HepG2 (cell line): ENCODE measurements at regions not wholly inside any gene's neighbourhood (a gene's known extent, or its start where the extent isn't known, plus 50 kb on each side); places are given as distances from the start of the nearest gene placed in this dataset.

Experiments used
- CBX5 ChIP-seq: sonication (generic); formaldehyde crosslinking; IDR thresholded peaks from 2 replicates; pipeline ENCODE4 v1.4.0; 2020; ENCODE audit warnings: missing genetic modification reagents, borderline replicate concordance
- CTCF ChIP-seq: sonication (generic); formaldehyde crosslinking; IDR thresholded peaks from 2 replicates; pipeline ENCODE4 v1.5.0; 2020; ENCODE audit warnings: mild to moderate bottlenecking, missing genetic modification reagents, moderate library complexity
- TBL1XR1 ChIP-seq: fragments of 150-350 bp; IDR thresholded peaks from 2 replicates; pipeline ENCODE4 v1.6.1; 2014; ENCODE audit warnings: borderline replicate concordance, low read length; ENCODE audit not compliant: partially characterized antibody
- ZNF792 ChIP-seq: IDR thresholded peaks from 2 replicates; pipeline ENCODE4 v1.6.1; 2016

GRCh38 chr6:62528894-62529526 lies 243.0 kb upstream of the KHDRBS2 start:
- no peak for TF ChIP-seq ZNF792 (CRISPR knock-in tag)
- no peak for TF ChIP-seq TBL1XR1
- TF ChIP-seq CBX5: no peak
- no peak for TF ChIP-seq CTCF
